PFSK-1 (cell line): ENCODE measurements at regions not wholly inside any gene's neighbourhood (a gene's known extent, or its start where the extent isn't known, plus 50 kb on each side); places are given as distances from the start of the nearest gene placed in this dataset.

Experiments used
- POLR2AphosphoS5 ChIP-seq: IDR thresholded peaks from 2 replicates; pipeline ENCODE4 v1.6.1; 2012; ENCODE audit warnings: low read depth, mild to moderate bottlenecking, control low read depth, low read length, moderate library complexity
- REST ChIP-seq, 2 experiments: IDR thresholded peaks; 2 replicates each; pipeline versions ENCODE4 v1.6.1 to v1.8.0; 2011 to 2012; ENCODE audit warnings: low read depth in 2 of 2, low read length in 2 of 2, control low read depth in 1 of 2, inconsistent platforms in 1 of 2, mild to moderate bottlenecking in 1 of 2, moderate library complexity in 1 of 2; ENCODE audit not compliant: insufficient read depth in 1 of 2
- SIN3A ChIP-seq: IDR thresholded peaks from 2 replicates; pipeline ENCODE4 v1.6.1; 2012; ENCODE audit warnings: mild to moderate bottlenecking, low read length, moderate library complexity, borderline replicate concordance; ENCODE audit not compliant: insufficient read depth

- TF ChIP-seq SIN3A (no peak), REST (IDR thresholded peaks at IDR 0.05; ENCODE audit: insufficient read depth in 1 of 2, low read depth in 2 of 2, low read length in 2 of 2) (peak in 1 of 2 experiments; percentile 35; a peak in 1 of 4 replicates), POLR2AphosphoS5 (no peak)
These were observed 146.5 kb downstream of the PAPOLA start for GRCh38 chr14:96648506-96649326.
